ENCODE measurements at regions not wholly inside any gene's neighbourhood (a gene's known extent, or its start where the extent isn't known, plus 50 kb on each side); places are given as distances from the start of the nearest gene placed in this dataset.

DNA sequence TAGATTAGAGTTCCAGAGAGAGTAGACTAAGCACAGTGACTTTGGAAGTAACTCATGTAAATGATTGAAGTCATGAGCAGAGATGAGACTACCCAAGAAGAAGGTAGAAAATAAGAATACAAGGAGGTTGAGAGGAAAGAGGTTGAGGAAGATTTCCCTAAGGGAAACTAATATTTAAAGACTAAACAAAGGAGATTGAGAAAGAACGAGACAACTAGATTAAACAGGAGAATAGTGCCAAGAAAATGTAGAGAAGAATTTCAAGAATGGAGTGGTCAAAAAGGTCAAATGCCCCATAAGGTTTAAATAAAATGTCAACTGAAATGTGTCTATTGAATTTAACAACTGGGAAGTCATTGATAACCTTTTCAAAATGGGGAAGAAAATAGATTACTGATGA lies 59.0 kb downstream of the RPS29 start:
- no peak for DNase-seq

DNA sequence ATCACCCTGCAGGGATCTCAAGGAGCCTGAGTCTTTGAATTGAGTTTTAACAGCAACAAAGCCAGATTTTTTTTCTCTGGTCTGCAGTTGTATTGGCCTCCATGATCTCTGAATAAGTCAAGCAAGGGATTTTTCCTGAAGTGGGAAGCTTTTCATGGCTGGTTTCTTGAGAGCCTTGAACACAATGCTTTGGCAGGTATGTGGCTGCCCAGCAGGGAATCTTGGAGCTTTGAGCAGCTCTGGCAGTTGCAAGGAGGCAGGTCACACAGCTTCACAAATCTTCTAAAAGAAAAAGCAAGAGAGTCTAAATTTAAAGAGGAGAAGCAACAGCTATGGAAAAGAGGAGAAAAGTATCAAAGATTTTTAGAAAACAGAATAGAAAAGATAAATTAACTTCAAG lies 60.1 kb downstream of the RPS29 start:
- no peak for DNase-seq

DNA sequence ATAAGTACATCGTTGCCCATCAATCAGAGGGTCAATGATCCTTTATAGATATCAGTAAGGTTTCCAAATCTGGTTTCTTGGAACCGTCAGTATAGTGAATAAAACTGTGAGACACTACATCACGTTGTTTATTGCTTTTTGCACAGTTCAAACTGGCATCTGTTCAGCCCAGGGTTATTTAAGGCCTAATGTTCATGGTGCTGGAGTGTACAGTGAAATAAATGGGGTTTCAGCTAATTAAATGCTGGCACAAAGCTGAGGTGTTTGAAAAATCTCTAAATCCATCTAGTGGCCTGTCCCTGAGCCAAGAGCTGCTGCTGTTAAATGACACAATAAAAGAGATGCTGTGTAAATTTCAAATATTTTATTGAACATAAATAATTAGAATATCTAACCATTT lies 69.9 kb downstream of the RPS29 start:
- no peak for DNase-seq

DNA sequence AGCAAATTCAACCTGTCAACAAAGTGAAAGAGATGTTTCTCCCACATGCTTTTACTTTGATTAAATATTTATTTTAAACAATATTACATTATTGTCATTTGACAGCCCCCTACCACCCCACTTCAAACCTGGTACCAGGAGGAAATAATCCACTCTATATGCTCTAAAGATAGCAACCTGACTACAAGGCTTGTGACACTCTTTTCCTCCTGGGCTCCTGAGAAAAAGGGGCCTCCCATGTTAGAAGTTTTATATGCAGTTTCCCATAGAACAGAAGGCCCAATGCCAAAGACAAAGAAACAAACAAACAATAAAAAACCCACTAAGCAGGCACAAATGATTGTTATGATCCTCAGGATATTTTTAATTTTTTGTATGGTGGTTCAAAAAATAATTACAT lies 73.6 kb downstream of the RPS29 start:
- DNase-seq, result no peak

DNA sequence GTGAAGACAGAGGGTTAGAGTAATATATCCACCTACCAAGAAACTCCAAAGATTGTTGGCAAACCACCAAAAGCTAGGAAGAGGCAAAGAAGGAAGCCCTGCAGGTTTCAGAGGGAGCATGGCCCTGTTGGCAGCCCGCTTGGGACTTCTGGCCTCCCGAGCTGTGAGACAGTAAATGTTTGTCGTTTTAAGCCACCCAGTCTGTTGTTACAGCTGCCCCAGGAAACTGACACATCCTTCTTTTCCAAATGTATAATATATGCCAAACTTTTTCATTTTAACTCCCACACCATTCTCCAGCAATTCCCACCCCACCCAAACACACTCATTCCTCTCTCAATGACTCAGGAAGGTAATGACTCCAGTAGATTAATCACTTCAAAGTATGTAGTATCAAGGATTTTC lies 74.0 kb downstream of the RPS29 start:
- no peak for DNase-seq

DNA sequence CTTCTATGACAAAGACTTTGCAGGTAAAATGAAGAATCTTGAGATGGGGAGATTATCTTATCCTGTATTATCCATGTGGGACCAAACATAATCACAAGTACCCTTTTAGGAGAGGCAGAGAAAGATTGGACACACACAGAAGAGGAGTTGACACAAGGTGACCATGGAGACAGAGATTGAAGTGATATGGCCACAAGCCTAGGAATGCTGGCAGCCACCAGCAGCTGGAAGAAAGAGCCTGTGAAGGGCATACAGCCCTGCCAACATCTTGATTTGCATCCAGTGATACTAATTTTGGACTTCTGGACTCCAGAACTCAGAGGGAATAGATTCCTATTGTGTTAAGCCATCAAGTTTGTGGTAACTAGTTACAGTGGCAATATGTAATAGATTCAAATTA lies 78.1 kb downstream of the RPS29 start:
- DNase-seq, result no peak

DNA sequence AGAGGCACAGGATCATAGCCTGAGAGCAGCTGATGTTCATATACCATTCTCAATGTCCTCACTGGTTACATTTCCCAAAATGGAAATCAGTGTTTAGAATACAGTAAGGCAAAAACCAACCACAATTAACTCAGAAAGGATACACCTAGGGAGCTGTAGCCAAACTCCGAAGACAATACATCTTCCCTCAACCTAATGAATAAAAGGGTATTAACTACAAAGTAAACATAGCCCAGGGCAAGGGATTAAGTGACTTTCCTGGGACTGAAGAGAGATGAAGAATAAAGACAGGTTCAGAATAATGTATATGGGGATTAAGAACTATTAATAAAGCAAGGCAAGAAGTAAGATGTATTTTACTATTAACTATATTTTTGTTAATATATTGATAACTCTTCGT lies 79.5 kb downstream of the RPS29 start:
- DNase-seq, result no peak

DNA sequence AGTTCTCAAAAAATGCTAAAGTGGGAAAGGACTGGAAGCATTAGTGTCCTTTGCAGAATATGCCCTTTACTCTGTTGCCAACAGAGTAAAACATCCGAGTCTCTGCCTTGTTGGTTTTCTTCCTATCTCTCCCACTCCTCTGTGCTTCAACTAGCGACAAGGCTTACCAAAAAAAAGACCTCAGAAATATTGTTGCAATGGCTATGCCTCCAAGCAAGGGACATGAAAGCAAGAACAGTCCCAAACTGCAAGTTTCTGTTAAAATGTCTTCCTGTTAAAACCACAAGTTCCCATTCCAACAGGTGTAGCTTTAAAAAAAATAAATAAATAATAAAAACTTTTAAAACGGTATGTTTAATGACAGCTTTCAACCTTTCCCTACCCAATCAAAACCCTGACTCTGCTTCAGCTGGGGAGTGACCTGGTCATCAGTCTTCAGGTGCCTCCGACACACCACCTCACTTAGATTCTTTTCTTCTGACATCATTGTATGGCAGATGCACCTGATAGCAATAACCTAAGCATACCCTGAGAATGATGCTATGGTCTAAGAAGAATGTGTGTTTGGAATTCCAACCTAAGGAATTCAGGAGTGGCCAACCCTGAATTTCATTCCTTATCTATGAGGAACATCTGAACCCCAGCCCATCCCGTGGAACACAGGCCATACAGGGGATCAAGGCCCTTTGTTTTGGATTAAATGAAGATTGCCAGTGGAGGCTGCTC lies 81.0 kb downstream of the RPS29 start:
- no peak for DNase-seq

DNA sequence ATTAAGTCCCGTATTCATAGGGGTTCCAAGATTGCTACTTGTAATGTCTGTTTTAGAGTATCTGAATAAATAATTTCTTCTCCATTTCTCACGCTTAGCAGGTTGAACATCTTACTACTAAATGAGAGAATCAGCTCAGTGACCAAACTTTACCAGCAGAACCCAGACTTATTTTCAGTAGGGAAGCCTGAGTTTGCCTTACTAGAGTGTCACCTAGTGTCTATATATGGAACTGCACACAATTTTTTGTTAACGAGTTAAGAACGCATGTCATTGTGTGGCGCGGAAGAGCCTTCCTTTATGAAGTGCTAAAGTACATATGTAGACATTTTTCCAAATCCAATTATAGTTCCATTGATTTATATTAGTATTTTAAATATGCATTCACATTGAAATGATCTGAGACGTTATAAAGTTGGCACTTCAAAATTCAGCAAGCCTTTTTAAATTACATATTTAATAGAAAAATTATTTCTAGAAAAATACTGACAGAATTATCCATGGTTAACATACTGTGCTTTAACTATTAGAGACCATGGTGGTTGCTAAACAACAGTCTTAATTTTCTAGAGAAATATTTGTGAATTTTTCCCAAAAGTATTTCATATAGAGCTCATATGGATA lies 88.3 kb downstream of the RPS29 start:
- DNase-seq, result peak; percentile 51

DNA sequence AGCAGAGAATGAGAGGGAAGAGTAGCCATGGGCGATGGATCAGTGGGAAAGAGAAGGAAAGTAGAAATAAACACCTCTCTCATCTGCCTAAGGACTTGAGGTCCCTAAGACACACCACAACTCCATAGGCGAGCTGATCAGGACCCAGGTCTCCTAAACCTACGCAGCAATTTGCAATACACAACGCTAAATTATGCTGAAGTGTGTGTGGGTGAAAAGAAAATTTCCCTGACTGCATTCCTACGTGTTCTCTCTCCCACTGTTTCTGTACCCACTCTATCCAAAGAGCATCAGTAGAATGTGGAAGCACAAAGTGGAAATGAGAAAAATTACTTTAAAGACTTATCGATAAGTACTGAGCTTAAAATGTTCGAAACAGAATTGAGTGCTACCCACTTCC lies 88.9 kb downstream of the RPS29 start:
- no peak for DNase-seq

DNA sequence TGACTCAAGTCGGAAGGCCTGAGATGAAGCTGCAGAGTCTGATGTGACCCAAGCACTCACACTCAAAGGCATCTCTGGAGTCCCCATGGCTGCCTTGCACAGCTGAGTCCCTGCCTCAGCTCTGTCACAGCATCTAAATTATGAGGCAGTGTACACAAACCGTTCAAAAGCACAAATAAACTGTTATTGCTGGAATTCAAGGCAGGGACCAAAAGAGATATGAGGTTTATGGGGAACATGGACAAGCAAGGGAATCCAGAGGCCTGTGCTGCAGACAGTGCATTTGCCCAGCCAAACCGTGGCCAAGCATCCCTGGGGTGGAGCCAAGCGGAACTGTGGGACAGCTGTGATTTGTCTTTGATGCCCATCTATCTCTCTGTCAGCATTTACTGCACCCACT lies 91.3 kb downstream of the RPS29 start:
- DNase-seq, result no peak

DNA sequence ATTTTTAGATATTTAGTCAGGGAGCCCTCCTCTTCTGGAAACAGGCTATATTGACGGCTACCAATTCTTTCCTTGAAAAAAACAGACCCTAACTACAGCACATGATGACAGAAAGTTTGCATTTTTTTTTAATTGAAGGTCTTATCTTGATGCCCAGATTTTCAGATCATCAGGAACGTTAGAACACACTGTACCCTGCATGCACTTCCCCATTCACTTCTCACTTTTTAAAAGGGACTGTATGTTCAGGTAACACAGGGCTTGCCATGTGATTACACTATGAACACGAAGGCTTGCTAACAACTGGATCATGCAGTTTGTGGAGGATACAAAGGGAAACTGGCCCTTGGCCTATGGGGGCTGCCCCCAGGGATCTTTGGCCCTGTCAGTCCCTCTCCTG lies 92.6 kb downstream of the RPS29 start:
- DNase-seq, result no peak

DNA sequence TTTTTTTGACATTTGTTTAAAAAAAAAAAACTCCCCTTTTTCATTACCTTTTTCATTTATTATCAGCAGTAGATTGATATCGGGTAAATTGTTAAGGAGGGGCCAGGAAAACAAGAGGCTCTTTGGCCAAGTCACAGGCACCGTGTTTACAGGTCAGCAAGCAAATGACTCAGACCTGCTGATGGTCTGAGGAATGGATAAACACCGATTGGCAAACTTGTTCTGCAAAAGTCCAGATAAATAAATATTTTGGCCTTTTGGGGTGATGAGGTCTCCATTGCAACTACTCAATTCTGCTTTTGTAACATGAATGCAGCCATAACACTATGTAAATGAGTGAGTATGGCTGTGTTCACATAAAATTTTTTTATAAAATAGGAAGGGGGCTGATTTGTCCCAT lies 94.0 kb downstream of the RPS29 start:
- DNase-seq, result no peak

DNA sequence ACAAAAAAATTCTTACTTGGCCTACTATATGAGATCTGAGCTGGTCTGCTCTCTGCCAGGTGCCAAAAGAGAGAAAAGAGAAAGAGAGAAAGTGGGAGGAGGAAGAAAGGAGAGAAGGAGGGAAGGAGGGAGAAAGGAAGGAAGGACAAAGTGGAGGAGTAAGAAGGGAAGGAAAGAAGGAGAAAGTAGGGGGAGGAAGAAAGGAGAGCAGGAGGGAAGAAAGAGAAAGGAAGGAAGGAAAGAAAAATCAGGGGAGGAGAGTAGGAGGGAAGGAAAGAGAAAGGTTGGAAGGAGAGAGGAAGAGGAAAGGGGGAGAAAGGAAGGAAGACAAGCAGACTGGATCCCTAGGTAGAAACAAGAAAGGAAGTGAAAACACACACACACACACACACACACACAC lies 96.8 kb downstream of the RPS29 start:
- DNase-seq, result no peak

DNA sequence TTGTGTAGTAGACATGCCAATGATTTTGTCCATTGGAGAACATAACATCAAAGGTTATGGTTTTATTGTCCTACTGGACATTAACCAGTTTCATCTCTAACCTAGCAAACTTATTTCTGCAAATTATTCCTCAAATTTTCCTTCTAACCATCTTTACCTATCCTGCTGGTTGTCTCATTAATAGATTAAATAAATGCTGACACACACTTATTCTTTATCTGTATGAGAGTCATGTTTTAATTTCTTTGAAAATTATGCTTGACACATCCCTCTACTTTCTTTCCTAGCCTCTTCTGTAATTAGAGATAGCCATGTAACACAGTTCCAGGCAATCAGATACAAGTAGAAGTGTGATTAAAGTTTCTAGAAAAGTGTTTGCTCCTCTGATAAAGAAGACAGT lies 98.9 kb downstream of the RPS29 start:
- DNase-seq, result no peak

DNA sequence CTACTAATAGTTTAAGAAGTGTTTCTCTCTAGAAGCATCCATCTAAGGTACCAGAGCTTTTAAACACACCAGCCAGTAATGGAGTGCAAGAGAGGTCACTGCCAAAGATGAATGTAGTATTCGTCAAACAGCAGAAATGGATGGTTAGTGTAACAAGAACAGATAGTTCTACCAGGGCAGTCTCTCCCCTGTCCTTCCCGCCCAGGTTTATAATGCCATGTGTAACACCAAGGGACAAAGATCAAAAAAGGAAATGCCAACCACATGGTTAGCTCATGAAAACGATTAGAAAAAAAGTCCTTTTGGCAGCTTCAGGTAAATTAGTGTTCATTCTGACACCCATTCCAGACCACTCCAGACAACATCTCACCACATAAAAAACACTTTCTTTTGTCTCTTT lies 100.9 kb downstream of the RPS29 start:
- DNase-seq, result no peak

DNA sequence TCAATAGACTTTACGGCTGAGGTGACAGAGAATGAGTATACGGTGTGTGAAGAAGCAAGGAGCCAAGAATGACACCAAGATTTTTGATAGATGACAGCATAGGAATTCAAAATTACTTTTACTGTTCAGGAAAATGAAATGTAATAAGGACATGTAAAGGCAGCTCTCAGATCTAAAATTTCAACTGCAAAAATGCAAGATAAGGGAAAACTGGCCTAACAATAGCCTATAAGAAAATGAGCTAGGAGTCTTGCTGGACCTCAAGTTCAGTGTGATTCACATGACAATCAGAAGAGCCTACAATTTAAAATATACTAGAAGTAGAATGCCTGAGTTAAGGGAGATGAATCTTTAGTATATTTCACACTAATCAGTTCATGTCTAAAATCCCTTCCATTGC lies 102.0 kb downstream of the RPS29 start:
- no peak for DNase-seq

DNA sequence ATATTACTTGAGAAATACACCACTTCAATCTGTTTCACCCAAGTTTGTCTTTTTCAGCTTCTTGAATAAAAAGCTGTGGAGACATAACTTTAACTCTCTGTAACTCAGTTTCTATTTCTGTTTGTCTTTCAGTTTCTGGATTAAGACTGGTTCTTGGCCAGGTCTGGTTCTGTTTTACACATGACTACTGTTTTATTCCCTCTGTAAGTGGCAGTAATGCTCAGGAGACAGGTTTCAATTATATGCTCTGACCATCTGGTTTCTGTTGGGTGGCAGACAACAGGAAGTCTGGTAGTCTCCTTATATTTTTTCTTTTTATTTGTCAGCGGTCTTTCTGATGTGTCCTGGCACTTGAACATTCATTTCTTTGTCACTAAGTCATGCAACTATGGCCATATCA lies 102.9 kb downstream of the RPS29 start:
- DNase-seq, result no peak

DNA sequence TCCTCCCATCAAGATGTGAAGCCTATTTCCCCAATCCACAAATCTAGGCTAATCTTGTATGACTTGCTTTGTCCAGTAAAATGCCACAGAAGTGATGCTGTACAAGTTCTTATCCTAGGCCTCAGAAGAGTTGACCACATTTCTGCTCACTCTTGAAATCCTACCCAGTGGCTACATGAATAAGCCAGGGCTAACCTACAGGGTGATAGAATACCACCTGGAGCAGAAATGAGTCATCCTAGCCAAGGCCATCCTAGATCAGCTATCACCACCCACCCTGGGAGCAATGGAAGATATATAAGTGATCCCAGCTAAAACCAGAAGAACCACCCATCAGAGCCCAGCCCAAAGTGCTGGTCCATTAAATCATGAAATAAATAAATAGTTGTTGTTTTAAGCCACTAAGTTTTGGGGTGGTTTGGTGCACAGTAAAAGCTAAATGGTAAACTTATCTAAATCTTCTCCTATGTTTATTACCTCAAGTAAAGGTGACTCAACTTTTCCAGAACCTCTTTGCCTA lies 105.1 kb downstream of the RPS29 start:
- DNase-seq, result no peak

DNA sequence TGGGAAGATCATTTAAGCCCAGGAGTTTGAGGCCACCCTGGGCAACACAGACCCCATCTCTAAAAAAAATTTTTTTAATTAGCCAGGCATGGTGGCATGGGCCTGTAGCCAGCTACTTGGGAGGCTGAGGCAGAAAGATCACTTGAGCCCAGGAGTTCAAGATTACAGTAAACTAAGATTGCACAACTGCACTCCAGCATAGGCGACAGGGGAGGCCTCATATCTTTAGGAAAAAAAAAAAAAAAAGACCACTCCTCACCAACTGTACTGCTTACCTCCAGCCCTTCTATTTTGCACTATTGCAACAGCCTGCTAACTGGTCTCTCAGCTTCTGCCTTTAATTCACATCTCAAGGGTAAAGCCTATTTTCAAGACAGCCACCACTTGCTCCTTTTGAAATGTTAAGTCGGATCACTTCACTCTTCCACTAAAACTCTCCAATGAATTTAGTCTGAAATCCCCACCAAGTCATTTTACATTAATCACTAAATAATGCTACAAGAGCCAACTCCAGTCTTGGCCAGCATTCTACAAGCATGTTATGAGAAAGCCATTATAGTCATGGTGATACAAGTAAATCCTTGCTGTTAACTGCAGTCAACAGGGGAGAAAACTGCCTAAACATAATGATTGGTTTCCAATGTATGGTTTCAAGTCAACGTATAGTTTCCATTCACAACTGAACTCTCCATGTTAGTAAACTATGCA lies 106.0 kb downstream of the RPS29 start:
- DNase-seq, result no peak

DNA sequence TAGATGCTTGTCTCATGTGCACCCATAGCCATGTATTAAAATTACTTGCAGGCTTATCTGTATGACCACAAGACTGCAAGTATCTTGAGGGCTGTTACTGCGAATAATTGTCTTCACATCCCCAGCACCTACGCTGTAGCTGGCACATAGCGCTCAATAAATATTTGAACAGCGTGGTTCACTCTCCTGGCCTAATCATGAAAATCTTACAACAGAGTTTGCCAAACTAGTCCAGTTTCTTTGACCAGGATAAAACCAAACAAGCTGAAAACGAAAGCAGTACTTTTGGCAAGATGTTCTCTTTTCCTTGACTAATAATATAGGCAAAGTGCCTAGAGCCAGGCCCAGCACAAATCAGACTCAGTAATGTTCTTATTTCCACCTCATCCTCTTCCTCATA lies 106.7 kb downstream of the RPS29 start:
- no peak for DNase-seq

DNA sequence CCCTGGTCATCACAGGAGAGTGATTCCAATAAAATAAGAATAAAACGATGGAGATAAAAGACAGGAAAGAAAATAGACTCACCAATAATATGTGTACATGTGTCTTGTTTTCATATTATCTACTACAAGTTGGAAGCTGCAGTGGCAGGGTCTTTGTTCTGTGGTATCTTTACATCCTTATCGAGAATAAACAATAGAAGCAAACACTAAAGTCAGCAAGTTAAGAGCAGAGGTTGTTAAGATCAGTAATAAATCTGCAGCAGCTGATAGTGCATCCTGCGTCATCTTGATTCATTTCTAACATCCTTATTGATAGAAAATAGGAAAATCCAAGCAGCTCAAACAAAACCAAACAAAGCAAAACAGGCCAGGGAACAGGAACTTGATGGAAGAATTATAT lies 107.4 kb downstream of the RPS29 start:
- DNase-seq, result no peak

DNA sequence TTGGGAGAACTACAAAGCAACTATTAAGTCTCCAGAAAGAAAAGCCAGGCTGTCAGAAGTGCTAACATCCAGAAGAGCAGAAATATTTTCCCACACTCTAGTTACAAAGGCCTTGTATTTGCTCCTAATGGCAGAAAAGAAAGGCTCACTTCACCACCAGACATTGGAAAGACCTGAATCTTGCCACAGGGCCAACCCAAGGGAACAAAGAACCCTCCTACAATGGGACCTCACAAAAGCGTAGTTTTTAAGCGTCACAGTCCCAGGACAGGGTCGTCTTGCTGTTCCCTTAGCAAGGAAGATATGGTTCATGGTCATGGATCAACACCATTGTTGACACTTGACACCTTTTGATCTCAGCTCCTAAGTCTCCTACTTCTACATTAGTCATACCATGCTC lies 119.1 kb downstream of the RPS29 start:
- DNase-seq, result no peak

DNA sequence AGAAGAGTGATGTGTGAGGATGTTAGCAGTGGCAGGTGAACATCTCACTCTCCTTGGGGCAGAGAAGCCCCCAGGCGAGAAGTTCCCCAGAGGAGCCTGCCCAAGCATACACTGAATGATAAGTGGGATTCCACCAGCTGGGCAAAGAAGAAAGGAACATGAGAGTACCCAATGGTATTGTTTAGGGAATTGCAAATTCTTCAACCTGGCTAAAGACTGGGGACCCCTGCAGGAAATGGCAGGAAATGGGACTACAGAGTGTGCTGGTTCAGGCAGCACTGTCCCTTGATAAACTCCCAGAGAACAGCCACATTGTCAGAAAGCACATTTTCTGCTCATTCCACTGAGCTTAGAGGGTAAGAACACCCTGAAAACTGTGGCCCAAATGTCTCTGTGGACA lies 121.3 kb downstream of the RPS29 start:
- DNase-seq, result no peak

Data from DMS 273 treated with DMSO at 0.1 percent for 48 hours (cell line).